Ascending aorta (tissue), 2 donors: ENCODE measurements at regions not wholly inside any gene's neighbourhood (a gene's known extent, or its start where the extent isn't known, plus 50 kb on each side); places are given as distances from the start of the nearest gene placed in this dataset.
A peak's percentile ranks its signal among the peaks of the same experiment; 100 is the strongest.
"Not testable (repeated sequence)": the region's sequence is repeated elsewhere in the genome, so short reads cannot be mapped to it uniquely, and the experiment has no call there.

Experiments used
- DNase-seq, 2 donors: peaks; one replicate each; pipeline ENCODE4 v3.0.0-alpha.2; 2019; ENCODE audit warnings: low spot score in 2 of 2
- H3K27ac ChIP-seq, 2 donors: fragments of 200-600 bp; sonication (generic); one replicate each; pipeline ENCODE4 v1.5.1; 2016 to 2017; ENCODE audit warnings: mild to moderate bottlenecking in 1 of 2
- H3K27me3 ChIP-seq: fragments of 200-600 bp; sonication (generic); one replicate; pipeline ENCODE4 v1.5.1; 2017
- H3K36me3 ChIP-seq, 2 donors: fragments of 200-600 bp; sonication (generic); one replicate each; pipeline ENCODE4 v1.5.1; 2016
- H3K4me1 ChIP-seq, 2 donors: fragments of 200-600 bp; sonication (generic); one replicate each; pipeline ENCODE4 v1.5.1; 2016 to 2017; ENCODE audit warnings: mild to moderate bottlenecking in 1 of 2
- H3K4me3 ChIP-seq, 2 donors: fragments of 200-600 bp; sonication (generic); one replicate each; pipeline ENCODE4 v1.5.1; 2016 to 2017; ENCODE audit warnings: mild to moderate bottlenecking in 1 of 2
- H3K9me3 ChIP-seq, 2 donors: fragments of 200-600 bp; sonication (generic); one replicate each; pipeline ENCODE4 v1.5.1; 2016
- CTCF ChIP-seq, 3 experiments: fragments of 200-600 bp in 2 of 3; fragments of 450-650 bp in 1 of 3; sonication (generic) in 2 of 3; IDR thresholded peaks; one replicate each; pipeline ENCODE4 v1.5.1; 2016 to 2019; ENCODE audit warnings: antibody characterized with exemption in 3 of 3, mild to moderate bottlenecking in 1 of 3, moderate library complexity in 1 of 3
- intact Hi-C: fragments of 100-400 bp; cut with DNase I; formaldehyde crosslinking; loops from one replicate; pipeline ENCODE4 v1.15.1; 2023

GRCh38 chrX:45806410-45807121, 605.9 kb upstream of the DIPK2B start:
- H3K36me3 ChIP-seq = no peaks in the 10 kb centered on the region
- TF ChIP-seq CTCF (IDR thresholded peaks at IDR 0.05) = no peak
- no peak for DNase-seq
- H3K27ac ChIP-seq = peak overlapping the region; percentile 62 to 67
- H3K9me3 ChIP-seq = no peaks in the 10 kb centered on the region
- no peaks in the 10 kb centered on the region for H3K4me1 ChIP-seq
- intact Hi-C loops = loop anchor here (2.0 to 5.0 kb wide), 3 partner anchors 36 to 289 kb away; no protein-coding TSS in a partner anchor
- H3K27me3 ChIP-seq = no peaks in the 10 kb centered on the region
- H3K4me3 ChIP-seq = peak overlapping the region; percentile 38 to 59

GRCh38 chrX:45804276-45804675, 603.6 kb upstream of the DIPK2B start:
- TF ChIP-seq CTCF (IDR thresholded peaks at IDR 0.05) = no peak
- Histone ChIP-seq H3K27ac (no peak overlapping the region), H3K4me1 (peaks cover 0 to 5% of the 10 kb centered on the region in 2 donors), H3K9me3 (no peaks in the 10 kb centered on the region), H3K27me3 (no peaks in the 10 kb centered on the region), H3K4me3 (no peak overlapping the region), H3K36me3 (no peaks in the 10 kb centered on the region)
- no peak for DNase-seq
- intact Hi-C loops = no loop called here

- no peaks in the 10 kb centered on the region for H3K27me3 ChIP-seq
- H3K36me3 ChIP-seq = no peaks in the 10 kb centered on the region
- H3K27ac ChIP-seq = peak overlapping the region in 1 of 2 donors; percentile 20
- H3K4me1 ChIP-seq = peaks cover 0 to 5% of the 10 kb centered on the region in 2 donors
- DNase-seq = no peak
- intact Hi-C loops = no loop called here
- H3K9me3 ChIP-seq = no peaks in the 10 kb centered on the region
- no peak overlapping the region for H3K4me3 ChIP-seq
- no peak for TF ChIP-seq CTCF (IDR thresholded peaks at IDR 0.05)
Measured at GRCh38 chrX:45803383-45803921, 602.8 kb upstream of the DIPK2B start.

- Histone ChIP-seq H3K27me3 (no peaks in the 10 kb centered on the region), H3K4me3 (no peak overlapping the region), H3K4me1 (peaks cover 0 to 8% of the 10 kb centered on the region in 2 donors), H3K9me3 (no peaks in the 10 kb centered on the region), H3K36me3 (no peaks in the 10 kb centered on the region), H3K27ac (no peak overlapping the region)
- DNase-seq = no peak
- intact Hi-C loops = no loop called here
- peak in 1 of 3 experiments; percentile 32 for TF ChIP-seq CTCF (IDR thresholded peaks at IDR 0.05)
Measured at GRCh38 chrX:45801554-45801953, 600.9 kb upstream of the DIPK2B start.

GRCh38 chrX:45800746-45801453, 600.2 kb upstream of the DIPK2B start:
- H3K27ac ChIP-seq, H3K36me3 ChIP-seq, H3K4me3 ChIP-seq, DNase-seq, H3K4me1 ChIP-seq, H3K27me3 ChIP-seq, intact Hi-C loops, H3K9me3 ChIP-seq: not testable (repeated sequence)

- Histone ChIP-seq H3K4me1 (peaks cover 0 to 8% of the 10 kb centered on the region in 2 donors), H3K27ac (no peak overlapping the region), H3K9me3 (no peaks in the 10 kb centered on the region), H3K36me3 (no peaks in the 10 kb centered on the region), H3K27me3 (no peaks in the 10 kb centered on the region), H3K4me3 (no peak overlapping the region)
- DNase-seq = no peak
- intact Hi-C loops = no loop called here
- no peak for TF ChIP-seq CTCF (IDR thresholded peaks at IDR 0.05)
Measured at GRCh38 chrX:45799576-45799975, 598.9 kb upstream of the DIPK2B start.
